ENCODE measurements at regions not wholly inside any gene's neighbourhood (a gene's known extent, or its start where the extent isn't known, plus 50 kb on each side); places are given as distances from the start of the nearest gene placed in this dataset.

DNA sequence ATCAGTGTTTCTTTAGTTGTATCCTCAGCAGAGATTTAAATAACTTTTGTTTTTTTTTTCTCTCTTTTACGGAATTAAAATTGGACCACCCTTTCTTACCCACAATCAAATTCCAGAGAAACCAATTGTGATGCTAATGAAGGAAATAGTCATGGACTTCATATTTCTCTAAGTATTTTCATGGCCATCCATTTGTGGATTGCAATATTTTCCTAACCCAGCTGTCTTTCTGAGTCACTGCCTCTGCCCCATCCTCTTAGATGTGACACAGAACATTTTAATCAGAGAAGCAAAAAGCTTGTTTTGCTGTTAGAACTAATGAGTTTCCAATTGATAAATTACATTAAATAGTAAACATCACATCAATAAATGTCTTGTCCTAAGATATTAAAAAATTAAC lies 405.5 kb upstream of the ADGRB3 start:
- H3K27me3 Mint-ChIP-seq: no peaks in the 10 kb centered on the region
- H3K4me3 Mint-ChIP-seq: no peak overlapping the region
- no peak for TF ChIP-seq CTCF (IDR thresholded peaks at IDR 0.05)
- DNase-seq (no peak), ATAC-seq (ENCODE audit: poor library complexity) (no peak)
- no peak overlapping the region for H3K27ac Mint-ChIP-seq
- H3K4me1 Mint-ChIP-seq (ENCODE audit: low read depth): no peaks in the 10 kb centered on the region
- intact Hi-C loops (cut with DNase I, micrococcal nuclease): no loop called here
- no peaks in the 10 kb centered on the region for H3K36me3 ChIP-seq (ENCODE audit: insufficient read depth, low read length)
- no peak overlapping the region for H3K27ac ChIP-seq (ENCODE audit: low read depth in 1 of 2, low read length in 2 of 2)
- H3K36me3 Mint-ChIP-seq (ENCODE audit: low read depth): no peaks in the 10 kb centered on the region
- peaks cover 3% of the 10 kb centered on the region for H3K9me3 Mint-ChIP-seq
- H3K9me3 ChIP-seq (ENCODE audit: control insufficient read depth in 1 of 2, insufficient read depth in 1 of 2, low read length in 2 of 2): no peaks in the 10 kb centered on the region
- no peaks in the 10 kb centered on the region for H3K27me3 ChIP-seq (ENCODE audit: control insufficient read depth in 1 of 2, insufficient read depth in 2 of 2, low read length in 2 of 2)
- ChIA-PET POLR2A (no interaction called here), CTCF (no interaction called here)
- no peaks in the 10 kb centered on the region for H3K4me1 ChIP-seq (ENCODE audit: insufficient read depth, low read length)
- H3K4me3 ChIP-seq (ENCODE audit: low read length): no peak overlapping the region

DNA sequence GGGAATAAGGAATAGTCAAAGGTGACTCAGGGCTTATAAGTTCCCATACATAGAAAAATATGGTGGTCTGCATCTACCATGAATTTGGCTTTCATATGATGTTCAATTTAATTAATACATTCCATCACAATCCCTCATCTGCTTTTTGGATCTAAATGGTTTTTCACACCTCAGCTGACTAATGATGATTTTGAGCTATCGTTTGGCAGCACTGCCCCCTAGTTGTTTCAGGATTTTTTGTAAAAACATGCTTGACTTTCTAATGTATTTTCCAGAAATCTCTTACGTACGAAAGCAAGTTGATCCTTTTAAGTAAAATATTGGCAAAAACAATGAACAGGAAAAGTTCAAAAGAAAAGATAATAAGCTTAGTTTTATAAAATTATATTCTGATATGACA lies 408.6 kb upstream of the ADGRB3 start:
- Mint-ChIP-seq H3K27me3 (no peaks in the 10 kb centered on the region), H3K9me3 (no peaks in the 10 kb centered on the region), H3K4me1 (ENCODE audit: low read depth) (no peaks in the 10 kb centered on the region), H3K27ac (no peak overlapping the region), H3K36me3 (ENCODE audit: low read depth) (no peaks in the 10 kb centered on the region), H3K4me3 (no peak overlapping the region)
- Histone ChIP-seq H3K9me3 (ENCODE audit: control insufficient read depth in 1 of 2, insufficient read depth in 1 of 2, low read length in 2 of 2) (no peaks in the 10 kb centered on the region), H3K27me3 (ENCODE audit: control insufficient read depth in 1 of 2, insufficient read depth in 2 of 2, low read length in 2 of 2) (no peaks in the 10 kb centered on the region), H3K4me3 (ENCODE audit: low read length) (no peak overlapping the region), H3K27ac (ENCODE audit: low read depth in 1 of 2, low read length in 2 of 2) (no peak overlapping the region), H3K4me1 (ENCODE audit: insufficient read depth, low read length) (no peaks in the 10 kb centered on the region), H3K36me3 (ENCODE audit: insufficient read depth, low read length) (no peaks in the 10 kb centered on the region)
- ChIA-PET POLR2A (no interaction called here), CTCF (no interaction called here)
- intact Hi-C loops (cut with DNase I, micrococcal nuclease): no loop called here
- DNase-seq: no peak
- no peak for TF ChIP-seq CTCF (IDR thresholded peaks at IDR 0.05)
- no peak for ATAC-seq (ENCODE audit: poor library complexity)

DNA sequence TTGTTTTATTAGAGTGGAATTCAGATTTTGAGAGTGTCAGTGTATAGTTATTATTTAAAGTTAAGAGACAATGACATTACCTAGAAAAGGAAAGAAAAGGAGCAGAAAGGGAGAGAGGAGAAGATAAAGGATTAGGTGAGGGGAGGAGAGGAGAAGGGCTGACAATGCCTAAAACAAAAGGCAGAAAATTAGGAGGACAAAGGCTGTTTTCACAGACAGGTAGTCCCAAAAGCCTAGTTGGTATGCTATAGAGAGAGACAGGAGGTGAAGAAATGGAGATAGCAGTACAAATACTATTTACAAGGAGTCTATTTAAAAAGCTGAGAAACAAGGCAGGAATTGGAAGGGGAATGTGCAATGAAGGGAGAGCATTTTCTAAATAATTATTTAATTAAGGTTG lies 409.4 kb upstream of the ADGRB3 start:
- Histone ChIP-seq H3K27me3 (ENCODE audit: control insufficient read depth in 1 of 2, insufficient read depth in 2 of 2, low read length in 2 of 2) (no peaks in the 10 kb centered on the region), H3K4me3 (ENCODE audit: low read length) (no peak overlapping the region), H3K36me3 (ENCODE audit: insufficient read depth, low read length) (no peaks in the 10 kb centered on the region), H3K9me3 (ENCODE audit: control insufficient read depth in 1 of 2, insufficient read depth in 1 of 2, low read length in 2 of 2) (peaks cover 0 to 3% of the 10 kb centered on the region in 2 experiments), H3K27ac (ENCODE audit: low read depth in 1 of 2, low read length in 2 of 2) (no peak overlapping the region), H3K4me1 (ENCODE audit: insufficient read depth, low read length) (no peaks in the 10 kb centered on the region)
- intact Hi-C loops (cut with DNase I, micrococcal nuclease): no loop called here
- TF ChIP-seq CTCF (IDR thresholded peaks at IDR 0.05): no peak
- ChIA-PET POLR2A (no interaction called here), CTCF (no interaction called here)
- no peak for ATAC-seq (ENCODE audit: poor library complexity)
- H3K27ac Mint-ChIP-seq: no peak overlapping the region
- H3K4me3 Mint-ChIP-seq: no peak overlapping the region
- H3K4me1 Mint-ChIP-seq (ENCODE audit: low read depth): no peaks in the 10 kb centered on the region
- DNase-seq: no peak
- H3K36me3 Mint-ChIP-seq (ENCODE audit: low read depth): no peaks in the 10 kb centered on the region
- H3K9me3 Mint-ChIP-seq: no peaks in the 10 kb centered on the region
- H3K27me3 Mint-ChIP-seq: no peaks in the 10 kb centered on the region
